ENCODE measurements at regions not wholly inside any gene's neighbourhood (a gene's known extent, or its start where the extent isn't known, plus 50 kb on each side); places are given as distances from the start of the nearest gene placed in this dataset.

- TF ChIP-seq CTCF (IDR thresholded peaks at IDR 0.05) (no peak), EP300 (IDR thresholded peaks at IDR 0.05) (no peak), POLR2AphosphoS5 (IDR thresholded peaks at IDR 0.05) (no peak), POLR2A (IDR thresholded peaks at IDR 0.05; ENCODE audit: low read depth) (no peak)
Observed at GRCh38 chr4:35100932-35101331, 1143.4 kb downstream of the ARAP2 start.
